ENCODE measurements at regions not wholly inside any gene's neighbourhood (a gene's known extent, or its start where the extent isn't known, plus 50 kb on each side); places are given as distances from the start of the nearest gene placed in this dataset.

DNA sequence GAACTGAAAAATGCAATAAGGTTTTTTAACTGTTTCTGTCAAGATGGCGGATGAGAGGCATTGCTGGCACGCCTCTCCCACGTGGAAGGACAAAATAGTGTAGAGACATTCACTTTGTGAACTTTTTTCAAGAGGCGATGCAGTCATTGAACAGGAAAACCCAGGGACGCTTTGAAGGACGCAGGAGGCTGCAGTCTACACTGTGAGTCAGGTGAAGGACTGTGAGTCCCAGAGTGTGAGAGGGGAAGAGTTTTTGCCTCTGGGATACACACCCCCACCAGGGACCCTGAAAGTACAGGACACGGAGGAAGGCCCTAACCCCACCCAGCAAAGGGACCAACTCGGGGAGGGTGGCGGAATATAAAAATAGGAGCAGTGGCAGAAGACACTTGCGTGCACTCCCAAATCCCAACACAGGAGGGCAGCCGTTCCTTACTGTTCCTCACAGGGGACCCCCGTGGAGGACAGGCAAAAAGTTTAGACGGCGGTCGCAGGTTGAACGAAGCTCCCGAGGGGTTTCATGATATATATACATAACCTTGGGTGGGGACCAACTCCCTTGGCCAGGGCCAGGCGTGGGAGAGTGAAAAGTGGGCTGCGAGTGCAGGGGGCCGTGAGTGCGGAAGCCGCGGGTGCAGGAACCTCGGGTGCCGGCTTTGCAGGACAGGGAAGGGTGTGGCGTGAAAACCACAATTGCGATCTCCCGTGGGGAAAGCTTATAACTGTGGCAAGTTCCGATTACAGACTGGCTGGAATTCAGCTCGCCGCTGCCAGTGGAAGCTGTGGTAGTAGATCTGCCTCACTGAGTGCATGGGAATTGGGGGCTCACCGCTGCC is 82.0 kb upstream of the ALOX12 start:
- TF ChIP-seq, protein P1, sequence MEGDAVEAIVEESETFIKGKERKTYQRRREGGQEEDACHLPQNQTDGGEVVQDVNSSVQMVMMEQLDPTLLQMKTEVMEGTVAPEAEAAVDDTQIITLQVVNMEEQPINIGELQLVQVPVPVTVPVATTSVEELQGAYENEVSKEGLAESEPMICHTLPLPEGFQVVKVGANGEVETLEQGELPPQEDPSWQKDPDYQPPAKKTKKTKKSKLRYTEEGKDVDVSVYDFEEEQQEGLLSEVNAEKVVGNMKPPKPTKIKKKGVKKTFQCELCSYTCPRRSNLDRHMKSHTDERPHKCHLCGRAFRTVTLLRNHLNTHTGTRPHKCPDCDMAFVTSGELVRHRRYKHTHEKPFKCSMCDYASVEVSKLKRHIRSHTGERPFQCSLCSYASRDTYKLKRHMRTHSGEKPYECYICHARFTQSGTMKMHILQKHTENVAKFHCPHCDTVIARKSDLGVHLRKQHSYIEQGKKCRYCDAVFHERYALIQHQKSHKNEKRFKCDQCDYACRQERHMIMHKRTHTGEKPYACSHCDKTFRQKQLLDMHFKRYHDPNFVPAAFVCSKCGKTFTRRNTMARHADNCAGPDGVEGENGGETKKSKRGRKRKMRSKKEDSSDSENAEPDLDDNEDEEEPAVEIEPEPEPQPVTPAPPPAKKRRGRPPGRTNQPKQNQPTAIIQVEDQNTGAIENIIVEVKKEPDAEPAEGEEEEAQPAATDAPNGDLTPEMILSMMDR (IDR thresholded peaks at IDR 0.05), result peak; percentile 90
- TF ChIP-seq POLR2AphosphoS5 (IDR thresholded peaks at IDR 0.05; ENCODE audit: low read depth, low read length) (no peak), SIN3A (IDR thresholded peaks at IDR 0.05; ENCODE audit: borderline replicate concordance, insufficient read depth, low read depth, low read length) (no peak), TCF7L2 (IDR thresholded peaks at IDR 0.05; ENCODE audit: low read depth, low read length) (no peak)
- TF ChIP-seq, protein P2, sequence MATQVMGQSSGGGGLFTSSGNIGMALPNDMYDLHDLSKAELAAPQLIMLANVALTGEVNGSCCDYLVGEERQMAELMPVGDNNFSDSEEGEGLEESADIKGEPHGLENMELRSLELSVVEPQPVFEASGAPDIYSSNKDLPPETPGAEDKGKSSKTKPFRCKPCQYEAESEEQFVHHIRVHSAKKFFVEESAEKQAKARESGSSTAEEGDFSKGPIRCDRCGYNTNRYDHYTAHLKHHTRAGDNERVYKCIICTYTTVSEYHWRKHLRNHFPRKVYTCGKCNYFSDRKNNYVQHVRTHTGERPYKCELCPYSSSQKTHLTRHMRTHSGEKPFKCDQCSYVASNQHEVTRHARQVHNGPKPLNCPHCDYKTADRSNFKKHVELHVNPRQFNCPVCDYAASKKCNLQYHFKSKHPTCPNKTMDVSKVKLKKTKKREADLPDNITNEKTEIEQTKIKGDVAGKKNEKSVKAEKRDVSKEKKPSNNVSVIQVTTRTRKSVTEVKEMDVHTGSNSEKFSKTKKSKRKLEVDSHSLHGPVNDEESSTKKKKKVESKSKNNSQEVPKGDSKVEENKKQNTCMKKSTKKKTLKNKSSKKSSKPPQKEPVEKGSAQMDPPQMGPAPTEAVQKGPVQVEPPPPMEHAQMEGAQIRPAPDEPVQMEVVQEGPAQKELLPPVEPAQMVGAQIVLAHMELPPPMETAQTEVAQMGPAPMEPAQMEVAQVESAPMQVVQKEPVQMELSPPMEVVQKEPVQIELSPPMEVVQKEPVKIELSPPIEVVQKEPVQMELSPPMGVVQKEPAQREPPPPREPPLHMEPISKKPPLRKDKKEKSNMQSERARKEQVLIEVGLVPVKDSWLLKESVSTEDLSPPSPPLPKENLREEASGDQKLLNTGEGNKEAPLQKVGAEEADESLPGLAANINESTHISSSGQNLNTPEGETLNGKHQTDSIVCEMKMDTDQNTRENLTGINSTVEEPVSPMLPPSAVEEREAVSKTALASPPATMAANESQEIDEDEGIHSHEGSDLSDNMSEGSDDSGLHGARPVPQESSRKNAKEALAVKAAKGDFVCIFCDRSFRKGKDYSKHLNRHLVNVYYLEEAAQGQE (IDR thresholded peaks at IDR 0.05; ENCODE audit: insufficient read depth in 1 of 2, low read depth in 2 of 2, low read length in 1 of 2), result no peak
